HG02642 (cell line): ENCODE measurements at regions not wholly inside any gene's neighbourhood (a gene's known extent, or its start where the extent isn't known, plus 50 kb on each side); places are given as distances from the start of the nearest gene placed in this dataset.
"Not testable (repeated sequence)": the region's sequence is repeated elsewhere in the genome, so short reads cannot be mapped to it uniquely, and the experiment has no call there.

Experiments
- ATAC-seq: cut with Tn5 transposase; IDR thresholded peaks from one replicate; pipeline ENCODE4 v1.9.1; 2021; ENCODE audit warnings: mild to moderate bottlenecking; ENCODE audit not compliant: unreplicated experiment, poor library complexity

DNA sequence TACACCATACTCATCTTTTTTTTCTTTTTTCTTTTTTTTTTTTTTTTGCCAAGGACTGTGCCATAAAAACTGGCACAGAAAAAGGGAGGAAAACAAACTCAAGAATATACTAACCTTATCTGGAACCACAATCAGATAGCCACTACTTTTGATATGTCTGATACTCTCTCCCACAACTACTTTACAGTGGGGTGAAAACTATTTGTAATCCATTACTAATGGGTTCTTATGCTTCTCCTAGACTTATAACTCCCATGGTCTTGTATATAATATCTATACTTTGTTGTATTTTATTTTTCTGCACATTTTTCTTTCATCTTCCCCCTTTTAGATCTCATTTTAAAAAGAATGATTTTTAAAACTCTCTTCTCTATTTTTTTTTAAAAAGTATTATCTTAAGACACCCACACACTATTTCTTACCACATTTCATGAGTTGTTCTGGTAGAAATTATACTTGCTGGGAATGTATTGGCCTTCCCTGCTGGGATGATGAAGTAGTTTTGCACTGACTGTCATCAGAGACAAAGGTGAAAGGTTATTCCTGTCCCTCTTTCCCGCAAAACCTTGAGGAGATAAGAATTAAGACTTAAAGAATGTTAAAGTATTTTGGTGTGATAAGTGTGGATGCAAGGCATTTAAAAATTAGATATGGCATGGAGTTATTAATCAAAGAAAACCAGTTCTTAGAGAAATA is 146.7 kb upstream of the KLF12 start:
- no peak for ATAC-seq

DNA sequence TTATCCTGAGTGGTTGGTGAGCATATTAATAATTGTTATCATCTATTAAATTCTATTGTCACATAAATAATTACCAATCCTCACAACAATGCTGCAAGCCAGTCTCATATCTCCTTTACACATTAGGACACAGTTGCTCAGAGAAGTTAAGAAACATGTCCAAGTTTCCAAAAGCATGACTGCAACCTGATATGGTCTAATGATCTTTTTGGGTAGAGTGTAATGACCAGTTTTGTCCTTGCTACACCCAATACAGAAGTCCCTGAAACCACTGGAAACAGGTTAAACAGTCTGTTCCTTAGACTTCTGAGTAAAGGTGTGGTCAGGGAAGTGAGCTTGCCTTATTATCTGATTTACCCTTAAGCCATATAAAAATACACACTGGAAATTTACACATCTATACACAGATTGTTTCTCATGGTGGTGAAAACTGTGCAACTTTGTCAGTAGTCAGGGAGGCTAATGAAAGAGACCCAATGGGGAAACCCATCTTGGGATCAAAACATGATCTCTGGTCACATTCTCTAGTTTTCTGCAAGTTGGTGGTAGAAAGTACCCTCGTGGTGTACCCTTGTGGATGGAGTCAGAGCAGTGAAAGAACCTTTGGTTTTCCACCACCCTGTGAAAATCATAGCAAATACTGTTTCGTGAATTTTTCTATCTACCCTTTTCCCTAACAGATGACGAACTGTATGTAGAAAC is 146.0 kb upstream of the KLF12 start:
- no peak for ATAC-seq

DNA sequence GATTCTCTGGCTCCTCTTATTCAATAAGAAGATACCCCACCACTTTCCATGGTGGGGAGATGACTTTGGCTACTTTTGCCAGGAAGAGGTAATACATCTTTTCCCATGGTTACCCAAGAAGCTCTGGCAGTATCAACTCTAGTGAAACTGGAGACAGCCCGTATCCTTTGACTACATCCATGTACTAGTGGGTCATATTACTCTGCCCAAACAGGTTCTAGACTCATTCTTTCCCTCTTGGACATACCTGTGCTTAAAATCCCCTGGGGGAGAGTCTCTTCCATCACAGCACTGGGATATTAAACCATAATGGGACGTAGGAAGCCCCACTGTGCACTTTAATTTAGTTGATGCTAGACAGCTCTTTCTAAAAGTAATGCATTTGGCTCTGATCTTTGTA is 144.7 kb upstream of the KLF12 start:
- ATAC-seq: no peak

DNA sequence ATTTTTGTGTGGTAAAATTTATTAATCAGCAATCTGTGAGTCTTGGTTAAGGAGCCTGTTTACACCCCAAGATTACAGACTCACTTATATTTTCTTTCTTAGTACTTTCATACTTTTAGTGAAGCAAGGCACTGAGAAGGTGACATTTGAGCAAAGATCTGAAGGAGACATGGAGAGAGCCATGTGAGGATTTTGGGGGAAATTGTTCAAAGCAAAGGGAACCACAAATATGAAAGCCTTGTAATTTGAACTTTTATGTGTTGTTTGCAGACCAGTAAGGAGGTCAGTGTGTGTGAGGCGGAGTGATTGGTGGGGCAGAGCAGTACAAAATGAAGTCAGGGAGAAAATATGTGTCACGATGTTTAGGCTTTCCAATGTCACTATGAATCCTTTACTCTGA is 140.7 kb upstream of the KLF12 start:
- no peak for ATAC-seq

DNA sequence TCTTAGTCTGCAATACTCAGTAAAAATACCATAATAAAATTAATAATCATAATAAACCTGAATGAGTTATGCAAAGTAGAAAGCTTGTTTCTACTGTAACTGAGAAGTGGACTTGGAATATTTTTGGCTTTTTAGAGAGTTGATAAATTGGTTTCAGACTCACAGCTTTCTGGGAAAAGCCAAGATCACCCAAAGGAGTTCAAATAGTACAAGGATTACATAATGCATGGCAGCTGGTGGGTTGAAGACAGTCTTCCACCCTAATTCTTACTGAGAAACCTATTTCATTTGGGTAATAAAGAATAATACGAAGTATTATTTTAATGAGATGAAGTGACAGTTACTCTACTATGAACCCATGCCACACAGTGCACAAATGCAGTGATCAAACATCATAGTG is 139.4 kb upstream of the KLF12 start:
- ATAC-seq: no peak

DNA sequence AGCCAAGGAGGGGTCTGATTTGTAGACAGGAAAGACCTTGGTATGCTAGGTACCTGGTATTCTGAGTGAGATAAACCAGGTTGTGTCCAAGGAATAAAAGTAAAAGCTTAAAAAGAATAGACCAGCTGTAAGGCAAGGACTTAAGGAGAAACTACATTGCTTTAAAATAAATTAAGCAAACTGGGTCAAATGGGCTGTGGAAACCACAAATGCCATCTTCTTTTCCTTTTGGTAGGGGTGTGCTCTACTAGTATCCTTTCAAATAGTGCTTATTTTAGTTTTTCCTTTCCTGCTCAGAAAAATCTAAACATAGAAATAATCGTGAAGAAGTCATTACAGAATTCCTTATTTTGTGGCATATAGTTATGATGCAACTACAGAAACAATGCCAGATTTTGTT is 138.6 kb upstream of the KLF12 start:
- ATAC-seq: no peak

DNA sequence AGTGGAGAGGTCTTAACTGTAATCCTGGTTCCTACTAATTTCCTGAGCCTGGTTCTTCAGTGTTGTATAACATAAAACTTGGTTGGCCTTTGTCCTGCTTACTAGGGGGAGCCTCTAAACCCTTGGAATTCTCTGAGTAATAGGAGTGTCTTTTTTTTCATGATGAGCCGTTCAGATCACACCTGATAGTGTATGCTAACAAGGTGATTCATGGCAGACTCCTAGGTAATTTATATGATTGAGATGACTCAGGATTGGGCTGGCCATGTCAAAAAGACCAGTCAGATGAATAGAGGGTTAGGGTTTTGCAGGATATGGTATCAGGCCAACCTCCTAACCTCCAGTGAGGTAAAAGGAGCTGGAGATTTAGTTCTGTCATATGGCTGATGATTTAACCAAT is 135.8 kb upstream of the KLF12 start:
- no peak for ATAC-seq

DNA sequence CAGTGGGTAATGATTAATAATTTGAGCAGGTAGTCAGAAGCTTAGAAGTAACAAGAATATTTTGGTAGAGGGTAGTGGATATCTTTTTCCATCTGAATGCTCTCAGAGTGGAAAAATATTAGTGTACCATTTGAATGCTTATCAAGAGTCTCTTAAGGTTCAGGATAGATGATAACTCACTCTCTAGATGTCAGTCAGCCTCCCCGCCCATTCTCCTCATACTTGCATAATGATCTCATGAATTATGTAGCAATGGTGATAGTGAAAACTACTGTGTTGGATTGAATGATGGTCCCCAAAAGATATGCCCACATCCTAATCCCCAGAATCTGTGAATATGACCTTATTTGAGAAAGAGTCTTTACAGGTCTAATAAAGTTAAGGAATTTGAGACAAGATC is 132.7 kb upstream of the KLF12 start:
- ATAC-seq: no peak

DNA sequence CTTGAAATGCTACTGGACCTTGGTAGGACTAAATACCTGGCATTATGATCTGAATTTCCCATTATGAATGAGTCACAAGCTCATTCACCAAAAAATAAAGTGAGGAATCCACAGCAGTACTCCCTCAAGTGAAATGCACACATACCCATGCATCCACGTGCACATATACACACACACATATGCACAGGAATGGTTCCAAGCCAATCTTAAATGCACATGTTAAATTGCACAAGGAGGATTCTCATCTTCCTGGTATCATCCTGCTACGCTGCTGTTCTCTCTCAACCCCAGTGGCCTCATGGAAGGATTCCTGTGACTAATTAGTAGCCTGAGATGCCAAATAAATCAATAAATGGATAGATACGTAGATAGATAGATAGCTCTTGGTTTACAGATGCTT is 132.1 kb upstream of the KLF12 start:
- no peak for ATAC-seq

DNA sequence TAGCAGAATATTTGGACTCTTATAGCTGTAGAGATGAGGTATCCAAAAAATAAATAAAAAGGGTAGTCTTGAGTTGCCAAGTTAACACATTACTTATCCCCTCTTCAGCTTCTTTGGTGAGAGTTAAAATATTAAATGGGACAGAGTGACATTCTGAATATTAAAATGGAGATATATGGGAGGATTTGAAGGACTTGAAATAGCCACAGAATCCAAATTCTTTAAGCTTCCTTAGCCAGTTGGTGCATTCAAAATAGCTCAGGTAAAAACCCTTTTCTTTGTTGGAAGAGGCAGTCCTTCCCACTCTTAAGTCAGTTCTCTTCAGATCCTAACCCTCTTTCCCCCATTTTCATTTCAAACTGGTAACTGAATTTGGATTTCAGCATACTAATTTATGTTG is 130.1 kb upstream of the KLF12 start:
- no peak for ATAC-seq

DNA sequence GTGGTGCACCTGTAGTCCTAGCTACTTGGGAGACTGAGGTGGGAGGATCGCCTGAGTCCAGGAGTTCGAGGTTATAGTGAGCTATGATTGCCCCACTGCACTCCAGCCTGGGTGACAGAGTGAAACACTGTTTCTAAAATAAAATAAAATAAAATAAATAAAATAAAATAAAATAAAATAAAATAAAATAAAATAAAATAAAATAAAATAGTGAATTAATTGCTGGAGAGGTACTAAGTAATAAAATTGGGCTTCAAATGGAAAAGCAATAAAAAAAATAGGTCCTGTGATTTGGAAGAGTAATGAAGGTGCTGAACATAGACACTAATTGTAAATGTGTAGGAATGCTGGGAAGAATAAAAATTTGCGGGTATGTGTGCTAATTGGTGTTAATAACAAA is 126.2 kb upstream of the KLF12 start:
- ATAC-seq: not testable (repeated sequence)

DNA sequence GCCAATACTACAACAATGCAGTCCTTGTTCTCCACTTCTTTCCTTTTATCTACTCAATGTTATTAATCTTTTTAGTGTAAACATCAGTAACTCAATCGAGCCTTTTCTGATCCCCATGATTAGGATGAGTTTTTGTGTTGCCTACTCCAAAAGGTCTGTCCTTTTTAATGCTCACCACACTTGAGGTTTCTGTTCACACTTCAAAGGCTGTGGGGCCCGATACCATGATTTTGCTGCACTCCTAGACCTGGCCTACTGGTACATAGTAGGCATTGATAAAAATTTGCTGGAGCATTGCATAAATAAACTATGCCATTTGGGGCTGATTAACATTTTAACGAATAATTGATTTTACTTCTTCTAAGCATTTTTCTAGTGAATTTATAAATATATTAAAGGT is 125.4 kb upstream of the KLF12 start:
- ATAC-seq: no peak

DNA sequence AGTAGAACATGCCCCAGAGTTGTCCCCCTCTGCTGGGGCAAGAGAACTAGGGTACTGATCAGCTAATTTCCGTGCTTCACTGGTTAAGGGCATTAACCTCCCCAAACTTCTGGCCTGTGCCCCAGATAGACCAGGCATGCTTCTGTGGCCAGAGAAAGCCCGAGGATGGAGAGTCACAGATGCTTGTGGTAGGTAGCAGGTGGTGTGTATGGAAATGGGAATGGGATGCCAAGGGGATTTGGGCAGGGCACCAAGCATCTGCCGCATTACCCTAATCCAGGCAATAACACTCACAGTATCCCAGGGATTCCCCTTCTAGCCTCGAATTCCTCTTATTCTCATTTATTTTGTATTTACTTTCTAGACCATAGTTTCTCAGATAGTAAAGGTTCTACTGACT is 124.8 kb upstream of the KLF12 start:
- ATAC-seq: no peak

DNA sequence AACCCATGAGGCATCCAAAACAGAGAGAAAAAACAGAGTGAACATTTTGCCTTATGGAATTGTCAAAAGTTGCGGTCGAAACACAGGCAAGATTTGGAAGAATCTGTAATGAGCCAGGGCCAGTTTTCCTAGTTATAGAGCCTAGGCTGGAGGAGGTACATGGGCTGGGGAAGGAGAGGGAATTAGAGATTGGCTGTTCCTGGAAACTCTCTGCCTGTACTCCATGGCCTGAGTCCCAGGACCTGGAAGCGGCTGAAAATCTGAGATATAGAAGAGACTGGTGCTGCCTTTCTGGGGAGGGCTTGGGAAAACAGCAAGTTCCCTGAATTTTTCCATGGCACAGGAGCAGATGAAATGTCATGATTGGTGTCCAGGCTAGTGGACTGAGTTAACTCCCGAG is 122.8 kb upstream of the KLF12 start:
- no peak for ATAC-seq

DNA sequence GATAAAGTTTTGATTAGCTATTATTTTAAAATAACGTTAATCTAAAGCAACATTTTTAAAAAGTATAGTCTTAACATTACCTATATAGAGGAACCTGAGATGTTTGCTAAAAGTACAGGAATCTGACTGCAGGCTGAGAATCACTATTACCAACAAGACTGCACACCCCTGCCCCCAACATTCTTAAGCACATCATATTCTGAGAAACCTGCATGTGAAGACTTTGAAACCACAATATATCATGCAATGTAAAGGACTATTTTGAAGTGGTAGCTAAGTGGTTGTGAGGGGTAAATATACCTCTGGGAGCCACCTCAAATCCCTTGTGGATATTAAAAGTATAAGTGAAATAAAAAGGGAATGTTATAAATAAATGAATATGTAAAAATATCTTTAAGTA is 119.0 kb upstream of the KLF12 start:
- no peak for ATAC-seq

DNA sequence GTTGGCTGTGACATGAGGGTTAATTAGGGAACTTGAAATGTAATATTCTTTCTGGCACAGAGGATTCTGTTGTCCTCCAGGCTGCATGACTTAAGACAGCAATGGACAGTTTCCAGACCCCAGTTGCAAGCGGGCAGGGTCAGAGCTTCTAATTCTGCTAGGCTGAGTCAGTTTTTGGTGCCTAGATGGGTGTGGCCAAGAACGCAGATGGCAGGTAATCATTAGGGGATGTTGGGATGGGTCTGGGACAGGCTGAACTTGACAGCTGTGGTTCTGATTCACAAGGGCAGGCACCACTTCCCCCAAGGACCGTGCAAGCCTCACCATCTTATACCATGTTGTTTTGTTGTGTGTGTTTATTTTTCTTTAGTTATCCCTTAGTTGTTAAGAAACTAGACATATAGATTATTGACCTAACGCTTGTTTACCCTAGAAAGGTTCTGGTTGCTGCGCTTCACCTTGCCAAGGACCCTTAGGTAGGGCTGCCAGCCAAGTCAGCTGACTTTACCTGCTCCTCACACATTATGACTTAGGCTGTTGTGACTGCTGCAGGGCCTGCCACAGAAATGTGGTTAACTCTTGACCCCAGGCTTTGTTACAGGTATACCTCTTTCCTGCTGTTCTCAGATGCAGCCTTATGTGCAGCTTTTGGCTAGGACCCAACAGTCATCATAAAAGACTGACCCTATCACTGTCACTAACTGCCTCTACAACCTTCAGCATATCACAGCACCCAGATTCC is 117.7 kb upstream of the KLF12 start:
- ATAC-seq: no peak

DNA sequence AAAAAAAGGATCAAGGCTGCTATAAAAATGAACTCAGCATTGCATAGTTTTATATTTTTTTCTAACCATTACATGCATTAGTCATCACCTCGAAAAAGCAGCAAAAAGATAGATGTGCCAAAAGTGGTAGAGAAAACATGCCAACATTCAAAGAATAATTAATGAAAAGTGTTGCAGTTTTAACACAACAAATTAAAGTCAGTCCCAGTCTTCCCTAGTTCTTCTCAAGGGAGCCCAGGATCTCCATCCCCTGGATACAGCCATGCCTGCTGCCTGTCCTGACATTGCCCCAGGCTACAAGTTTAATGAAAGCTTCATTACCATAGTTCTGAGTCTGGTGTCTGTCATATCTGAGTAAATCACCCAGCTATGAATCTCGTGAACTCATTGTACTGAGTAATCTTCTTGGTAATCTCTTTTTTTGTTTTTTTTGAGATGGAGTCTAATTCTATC is 116.6 kb upstream of the KLF12 start:
- ATAC-seq: no peak

DNA sequence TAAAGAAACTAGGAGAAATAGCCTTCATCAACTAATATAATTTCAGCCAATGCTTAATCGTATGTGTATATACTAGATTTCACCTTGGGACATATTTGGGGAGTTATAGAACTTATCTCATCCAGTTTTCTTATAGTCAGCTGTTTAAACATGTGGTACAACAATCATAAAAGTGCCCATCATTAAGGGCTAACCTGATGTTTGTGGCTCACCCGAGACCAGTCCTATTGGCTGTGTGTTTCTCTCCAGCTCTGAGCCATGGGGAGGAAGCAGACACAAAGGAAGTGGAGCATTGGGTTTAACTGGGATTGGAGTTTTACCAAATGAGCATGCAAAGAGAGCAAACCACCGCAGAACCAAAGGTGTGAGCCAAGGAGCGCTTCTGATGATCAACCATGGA is 114.3 kb upstream of the KLF12 start:
- no peak for ATAC-seq

DNA sequence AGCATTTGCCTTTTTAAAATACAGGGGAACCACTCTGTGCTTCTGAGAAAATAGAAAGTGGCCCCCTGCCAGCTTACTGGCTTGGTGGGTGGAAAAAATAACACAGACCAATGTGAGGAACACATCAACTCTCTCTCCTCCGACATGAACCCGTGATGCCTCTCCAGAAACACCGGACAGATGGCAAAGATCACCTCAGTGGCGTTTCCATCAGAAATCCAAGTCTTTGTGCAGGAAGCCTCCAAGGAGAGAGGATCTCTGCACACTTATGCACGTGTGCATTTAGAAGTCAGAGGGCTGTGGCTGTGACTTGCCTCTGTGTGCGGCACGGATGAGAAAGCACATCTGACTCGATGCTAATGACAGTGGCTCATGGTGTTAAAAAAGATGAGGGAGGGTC is 112.3 kb upstream of the KLF12 start:
- ATAC-seq: no peak

DNA sequence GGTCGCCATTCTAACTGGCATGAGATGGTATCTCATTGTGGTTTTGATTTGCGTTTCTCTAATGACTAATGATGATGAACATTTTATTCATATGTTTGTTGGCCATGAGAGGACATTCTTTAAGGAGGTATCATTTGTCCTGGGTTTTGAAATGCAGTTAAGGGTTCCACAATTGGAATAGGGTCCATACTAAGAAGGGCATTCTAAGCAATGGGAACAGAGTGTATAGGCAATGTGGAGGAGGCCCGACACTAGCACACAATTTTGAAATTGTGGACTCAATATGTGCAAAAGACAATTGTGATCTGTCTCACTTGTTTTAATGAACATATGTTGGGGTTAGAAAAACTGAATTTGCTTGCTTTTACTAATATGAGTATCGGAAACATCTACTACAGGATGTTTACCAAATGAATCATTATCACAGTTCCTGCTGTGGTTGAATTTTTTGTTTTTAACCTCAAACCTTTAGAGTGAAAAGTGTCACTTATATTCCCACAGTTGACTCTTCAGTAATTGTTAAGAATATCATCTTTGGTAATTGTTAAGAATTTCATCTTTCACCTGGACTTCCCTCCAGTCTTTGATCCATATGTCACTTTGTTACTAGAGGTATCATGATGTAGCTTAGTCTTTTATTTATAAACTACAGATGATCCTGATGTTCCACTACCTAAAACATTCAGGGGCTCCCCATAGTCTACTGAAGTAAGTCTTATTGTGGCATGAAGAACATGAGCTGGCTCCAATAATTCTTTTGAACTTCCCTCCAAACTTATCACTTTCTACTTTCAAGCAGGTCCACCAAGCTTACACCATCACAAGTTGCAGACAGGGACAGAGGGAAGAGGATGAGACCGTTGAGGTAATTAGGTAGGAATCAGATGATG is 109.7 kb upstream of the KLF12 start:
- ATAC-seq: no peak

DNA sequence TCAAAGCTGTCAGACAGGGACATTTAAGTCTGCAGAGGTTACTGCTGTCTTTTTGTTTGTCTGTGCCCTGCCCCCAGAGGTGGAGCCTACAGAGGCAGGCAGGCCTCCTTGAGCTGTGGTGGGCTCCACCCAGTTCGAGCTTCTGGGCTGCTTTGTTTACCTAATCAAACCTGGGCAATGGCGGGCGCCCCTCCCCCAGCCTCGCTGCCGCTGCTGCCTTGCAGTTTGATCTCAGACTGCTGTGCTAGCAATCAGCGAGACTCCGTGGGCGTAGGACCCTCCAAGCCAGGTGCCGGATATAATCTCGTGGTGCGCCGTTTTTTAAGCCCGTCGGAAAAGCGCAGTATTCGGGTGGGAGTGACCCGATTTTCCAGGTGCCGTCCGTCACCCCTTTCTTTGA is 107.1 kb upstream of the KLF12 start:
- not testable (repeated sequence) for ATAC-seq
